ENCODE measurements at regions not wholly inside any gene's neighbourhood (a gene's known extent, or its start where the extent isn't known, plus 50 kb on each side); places are given as distances from the start of the nearest gene placed in this dataset.

- no peak overlapping the region for H3K27ac ChIP-seq
- no peaks in the 10 kb centered on the region for H3K9me3 ChIP-seq
- no peak overlapping the region for H3K4me3 ChIP-seq
- H3K4me1 ChIP-seq = peaks cover 0 to 9% of the 10 kb centered on the region in 2 donors
- intact Hi-C loops (cut with DNase I; ENCODE audit: low total_unique reads) = no loop called here
- no peaks in the 10 kb centered on the region for H3K36me3 ChIP-seq
- TF ChIP-seq CTCF (IDR thresholded peaks at IDR 0.05) (no peak), POLR2A (IDR thresholded peaks at IDR 0.05) (no peak)
- H3K27me3 ChIP-seq = no peaks in the 10 kb centered on the region
- no peak for DNase-seq
Measured at GRCh38 chr5:124871303-124871702, 124.9 kb upstream of the ZNF608 start.

- Histone ChIP-seq H3K27ac (no peak overlapping the region), H3K9me3 (no peaks in the 10 kb centered on the region), H3K4me3 (no peak overlapping the region), H3K36me3 (no peaks in the 10 kb centered on the region), H3K27me3 (no peaks in the 10 kb centered on the region), H3K4me1 (peaks cover 0 to 9% of the 10 kb centered on the region in 2 donors)
- no peak for DNase-seq
- intact Hi-C loops (cut with DNase I; ENCODE audit: low total_unique reads) = no loop called here
- no peak for TF ChIP-seq POLR2A (IDR thresholded peaks at IDR 0.05)
- TF ChIP-seq CTCF (IDR thresholded peaks at IDR 0.05) = no peak
Measured at GRCh38 chr5:124872086-124872485, 125.6 kb upstream of the ZNF608 start.

- H3K27me3 ChIP-seq = no peaks in the 10 kb centered on the region
- no peak overlapping the region for H3K4me3 ChIP-seq
- TF ChIP-seq CTCF (IDR thresholded peaks at IDR 0.05) (no peak), POLR2A (IDR thresholded peaks at IDR 0.05) (no peak)
- peaks cover 0 to 9% of the 10 kb centered on the region in 2 donors for H3K4me1 ChIP-seq
- intact Hi-C loops (cut with DNase I; ENCODE audit: low total_unique reads) = no loop called here
- H3K9me3 ChIP-seq = no peaks in the 10 kb centered on the region
- H3K36me3 ChIP-seq = no peaks in the 10 kb centered on the region
- DNase-seq = no peak
- no peak overlapping the region for H3K27ac ChIP-seq
Measured at GRCh38 chr5:124872615-124873014, 126.2 kb upstream of the ZNF608 start.

GRCh38 chr5:124873188-124873587 lies 126.7 kb upstream of the ZNF608 start:
- no peak for TF ChIP-seq CTCF (IDR thresholded peaks at IDR 0.05)
- no peak for TF ChIP-seq POLR2A (IDR thresholded peaks at IDR 0.05)
- intact Hi-C loops (cut with DNase I; ENCODE audit: low total_unique reads) = no loop called here
- no peaks in the 10 kb centered on the region for H3K36me3 ChIP-seq
- no peaks in the 10 kb centered on the region for H3K27me3 ChIP-seq
- H3K9me3 ChIP-seq = no peaks in the 10 kb centered on the region
- no peak overlapping the region for H3K4me3 ChIP-seq
- DNase-seq = no peak
- H3K4me1 ChIP-seq = peaks cover 0 to 9% of the 10 kb centered on the region in 2 donors
- no peak overlapping the region for H3K27ac ChIP-seq

GRCh38 chr5:124873713-124874112 lies 127.3 kb upstream of the ZNF608 start:
- H3K9me3 ChIP-seq = no peaks in the 10 kb centered on the region
- TF ChIP-seq CTCF (IDR thresholded peaks at IDR 0.05) = no peak
- TF ChIP-seq POLR2A (IDR thresholded peaks at IDR 0.05) = no peak

More at GRCh38 chr5:124873713-124874112, 127.3 kb upstream of the ZNF608 start:
- Histone ChIP-seq H3K4me1 (peaks cover 0 to 8% of the 10 kb centered on the region in 2 donors), H3K36me3 (no peaks in the 10 kb centered on the region), H3K27me3 (no peaks in the 10 kb centered on the region), H3K27ac (no peak overlapping the region), H3K4me3 (no peak overlapping the region)
- DNase-seq = no peak
- intact Hi-C loops (cut with DNase I; ENCODE audit: low total_unique reads) = no loop called here
